Chondrocyte (in vitro differentiated cells): ENCODE measurements at regions not wholly inside any gene's neighbourhood (a gene's known extent, or its start where the extent isn't known, plus 50 kb on each side); places are given as distances from the start of the nearest gene placed in this dataset.

Source experiments
- DNase-seq: peaks from one replicate; pipeline ENCODE4 v3.0.0; 2021; ENCODE audit warnings: mixed read lengths, low spot score
- H3K27ac Mint-ChIP-seq: one replicate; pipeline ENCODE4 v1.8.0; 2021; ENCODE audit warnings: mild to moderate bottlenecking, moderate library complexity, mixed read lengths; ENCODE audit not compliant: unreplicated experiment
- H3K27me3 Mint-ChIP-seq: 2 replicates; pipeline ENCODE4 v1.8.0; 2021; ENCODE audit warnings: low read depth, mixed read lengths
- H3K36me3 Mint-ChIP-seq: 2 replicates; pipeline ENCODE4 v1.8.0; 2021; ENCODE audit warnings: low read depth, mixed read lengths
- H3K4me1 Mint-ChIP-seq: 2 replicates; pipeline ENCODE4 v1.8.0; 2021; ENCODE audit warnings: low read depth, mild to moderate bottlenecking, mixed read lengths
- H3K4me3 Mint-ChIP-seq: one replicate; pipeline ENCODE4 v1.8.0; 2021; ENCODE audit warnings: mild to moderate bottlenecking, moderate library complexity, mixed read lengths; ENCODE audit not compliant: unreplicated experiment
- H3K9me3 Mint-ChIP-seq: 2 replicates; pipeline ENCODE4 v1.8.0; 2021; ENCODE audit warnings: low read depth, mixed read lengths
- CTCF ChIP-seq: fragments of 200-600 bp; sonication (generic); IDR thresholded peaks from 2 replicates; pipeline ENCODE4 v1.5.0; 2021; ENCODE audit warnings: antibody characterized with exemption, mild to moderate bottlenecking, moderate library complexity

- no peak for DNase-seq
- H3K4me3 Mint-ChIP-seq, result no peak overlapping the region
- H3K27me3 Mint-ChIP-seq, result no peaks in the 10 kb centered on the region
- H3K4me1 Mint-ChIP-seq, result no peaks in the 10 kb centered on the region
- H3K9me3 Mint-ChIP-seq, result no peaks in the 10 kb centered on the region
- H3K27ac Mint-ChIP-seq, result no peak overlapping the region
- no peaks in the 10 kb centered on the region for H3K36me3 Mint-ChIP-seq
- TF ChIP-seq CTCF, result peak; percentile 15
Measured at GRCh38 chr12:24155042-24155441, 205.6 kb upstream of the SOX5 start.

- Mint-ChIP-seq H3K27me3 (no peaks in the 10 kb centered on the region), H3K36me3 (no peaks in the 10 kb centered on the region), H3K4me3 (no peak overlapping the region), H3K9me3 (no peaks in the 10 kb centered on the region), H3K27ac (no peak overlapping the region), H3K4me1 (no peaks in the 10 kb centered on the region)
- no peak for DNase-seq
- no peak for TF ChIP-seq CTCF
Measured at GRCh38 chr12:24153079-24153478, 203.6 kb upstream of the SOX5 start.

- Mint-ChIP-seq H3K9me3 (no peaks in the 10 kb centered on the region), H3K4me3 (no peak overlapping the region), H3K36me3 (no peaks in the 10 kb centered on the region), H3K27ac (no peak overlapping the region), H3K4me1 (no peaks in the 10 kb centered on the region), H3K27me3 (no peaks in the 10 kb centered on the region)
- no peak for DNase-seq
- no peak for TF ChIP-seq CTCF
Measured at GRCh38 chr12:24152270-24152669, 202.8 kb upstream of the SOX5 start.

- Mint-ChIP-seq H3K9me3 (peaks cover 14% of the 10 kb centered on the region), H3K4me1 (no peaks in the 10 kb centered on the region), H3K27me3 (no peaks in the 10 kb centered on the region), H3K4me3 (no peak overlapping the region), H3K36me3 (peaks cover 5% of the 10 kb centered on the region), H3K27ac (no peak overlapping the region)
- no peak for TF ChIP-seq CTCF
- DNase-seq, result no peak
Measured at GRCh38 chr12:24143928-24144327, 194.5 kb upstream of the SOX5 start.

GRCh38 chr12:24139035-24139434, 189.6 kb upstream of the SOX5 start:
- peaks cover 5% of the 10 kb centered on the region for H3K36me3 Mint-ChIP-seq
- H3K27ac Mint-ChIP-seq, result no peak overlapping the region
- no peak for DNase-seq
- TF ChIP-seq CTCF, result no peak
- no peaks in the 10 kb centered on the region for H3K27me3 Mint-ChIP-seq
- peaks cover 26% of the 10 kb centered on the region for H3K4me1 Mint-ChIP-seq
- H3K4me3 Mint-ChIP-seq, result no peak overlapping the region
- peaks cover 12% of the 10 kb centered on the region for H3K9me3 Mint-ChIP-seq
